ENCODE measurements at regions not wholly inside any gene's neighbourhood (a gene's known extent, or its start where the extent isn't known, plus 50 kb on each side); places are given as distances from the start of the nearest gene placed in this dataset.

- peak overlapping the region; percentile 68; the same call in 1 of the 2 replicates for H2BK12ac ChIP-seq (ENCODE audit: low read depth, low read length)
- no peak overlapping the region for H3K23ac ChIP-seq (ENCODE audit: insufficient read length)
- peaks cover 0 to 5% (median 0%) of the 10 kb centered on the region in 4 experiments; a peak in 2 of 7 replicates for H3K27me3 ChIP-seq (replicated peaks in 1 of 4; ENCODE audit: control insufficient read depth in 3 of 4, extremely low read depth in 1 of 4, insufficient read depth in 3 of 4, low read length in 3 of 4)
- peak overlapping the region; percentile 47; the same call in 1 of the 2 replicates for H2AK5ac ChIP-seq (ENCODE audit: low read depth, low read length)
- peak overlapping the region; percentile 60; the same call in 1 of the 2 replicates for H3K18ac ChIP-seq (ENCODE audit: extremely low read depth, low read length)
- H3K23me2 ChIP-seq (ENCODE audit: low read depth, low read length), result peaks cover 3% of the 10 kb centered on the region; the same call in 1 of the 2 replicates
- WGBS, 2 experiments (ENCODE audit: extremely low coverage in 1 of 2, insufficient coverage in 1 of 2, insufficient read length in 1 of 2, insufficient replicate concordance in 2 of 2, low coverage in 1 of 2, low lambda C conversion rate in 2 of 2, missing lambda C conversion rate in 1 of 2), result 93% methylated on average over 16 of the region's 19 CpGs; no CpG with 5 or more reads in 1 of the 2 experiments
- H3K79me1 ChIP-seq (ENCODE audit: low read depth, low read length), result no peaks in the 10 kb centered on the region
- H4K5ac ChIP-seq (ENCODE audit: insufficient read length, low read depth, low read length), result no peak overlapping the region
- no peak overlapping the region for H3K4ac ChIP-seq (replicated peaks; ENCODE audit: insufficient read length, low read depth, low read length)
- H3K9ac ChIP-seq (replicated peaks in 1 of 4; ENCODE audit: extremely low read depth in 1 of 4, low read depth in 3 of 4, low read length in 3 of 4), result no peak overlapping the region
- no peak overlapping the region for H3K14ac ChIP-seq (ENCODE audit: insufficient read length)
- no peak overlapping the region for H3K4me2 ChIP-seq (ENCODE audit: insufficient read depth in 1 of 2, low read depth in 2 of 2, low read length in 2 of 2)
- FAIRE-seq, result no peak
- DNase-seq (ENCODE audit: low read depth in 1 of 2, low spot score in 2 of 2), result peak in 1 of 2 experiments; percentile 36
- H3K36me3 ChIP-seq (ENCODE audit: control insufficient read depth in 2 of 4, insufficient read depth in 4 of 4, low read length in 3 of 4), result no peaks in the 10 kb centered on the region
- H3K27ac ChIP-seq (ENCODE audit: low read depth, low read length), result no peak overlapping the region
- H3K4me3 ChIP-seq (ENCODE audit: extremely low read depth in 1 of 4, insufficient read depth in 2 of 4, low read depth in 3 of 4, low read length in 4 of 4), result no peak overlapping the region
- H2AFZ ChIP-seq (ENCODE audit: low read length), result no peak overlapping the region
- H4K8ac ChIP-seq (ENCODE audit: extremely low read depth, insufficient read depth, low read length), result peak overlapping the region; percentile 7; the same call in 1 of the 2 replicates
- H2BK15ac ChIP-seq (ENCODE audit: low read length), result peak overlapping the region; percentile 61; the same call in 1 of the 2 replicates
- ChIA-PET POLR2A (ENCODE audit: partially characterized antibody) (interaction anchor here (1.3 kb wide), 1 partner anchor 43 kb away, joined by 3 read pairs; no protein-coding TSS in a partner anchor), CTCF (ENCODE audit: partially characterized antibody) (interaction anchor here (0.7 to 1.1 kb wide), 5 partner anchors 37 to 355 kb away, joined by 3 to 4 read pairs (median 3); no protein-coding TSS in a partner anchor)
- H3K9me3 ChIP-seq (ENCODE audit: insufficient read depth in 2 of 2, low read depth in 1 of 2, low read length in 1 of 2), result no peaks in the 10 kb centered on the region
- H3K4me1 ChIP-seq (replicated peaks in 1 of 4; ENCODE audit: control insufficient read depth in 3 of 4, insufficient read depth in 4 of 4, low read length in 3 of 4), result peaks cover 0 to 8% (median 6%) of the 10 kb centered on the region in 4 experiments; a peak in 4 of 7 replicates
- no peak overlapping the region for H2BK120ac ChIP-seq (replicated peaks; ENCODE audit: low read depth, low read length)
- H2BK20ac ChIP-seq (ENCODE audit: low read length), result peak overlapping the region; percentile 72; the same call in 1 of the 2 replicates
- no peak overlapping the region for H3K56ac ChIP-seq (replicated peaks; ENCODE audit: insufficient read length, low read depth, low read length)
- H4K91ac ChIP-seq (replicated peaks; ENCODE audit: insufficient read length, low read length), result no peak overlapping the region
- peak overlapping the region; percentile 52; the same call in 1 of the 2 replicates for H2BK5ac ChIP-seq (ENCODE audit: low read depth, low read length)
- no peaks in the 10 kb centered on the region for H4K20me1 ChIP-seq (replicated peaks in 1 of 2; ENCODE audit: control insufficient read depth in 1 of 2, insufficient read depth in 2 of 2, low read length in 2 of 2)
- no peaks in the 10 kb centered on the region for H3K79me2 ChIP-seq (ENCODE audit: control insufficient read depth in 1 of 2, insufficient read depth in 2 of 2, low read length in 2 of 2)
- TF ChIP-seq SIX5 (IDR thresholded peaks at IDR 0.05; ENCODE audit: low read depth, low read length), result no peak
- no peak for TF ChIP-seq SAP30 (IDR thresholded peaks at IDR 0.05; ENCODE audit: insufficient read depth, insufficient replicate concordance, low read length)
- no peak for TF ChIP-seq KDM1A (IDR thresholded peaks at IDR 0.05; ENCODE audit: borderline replicate concordance, low read length)
- no peak for TF ChIP-seq HDAC2 (IDR thresholded peaks at IDR 0.05; ENCODE audit: borderline replicate concordance in 1 of 2, low read depth in 2 of 2, low read length in 2 of 2)
- TF ChIP-seq SUZ12 (IDR thresholded peaks at IDR 0.05; ENCODE audit: low read length), result no peak
- TF ChIP-seq CHD1 (IDR thresholded peaks at IDR 0.05; ENCODE audit: low read depth, low read length), result no peak
- TF ChIP-seq, protein P1, sequence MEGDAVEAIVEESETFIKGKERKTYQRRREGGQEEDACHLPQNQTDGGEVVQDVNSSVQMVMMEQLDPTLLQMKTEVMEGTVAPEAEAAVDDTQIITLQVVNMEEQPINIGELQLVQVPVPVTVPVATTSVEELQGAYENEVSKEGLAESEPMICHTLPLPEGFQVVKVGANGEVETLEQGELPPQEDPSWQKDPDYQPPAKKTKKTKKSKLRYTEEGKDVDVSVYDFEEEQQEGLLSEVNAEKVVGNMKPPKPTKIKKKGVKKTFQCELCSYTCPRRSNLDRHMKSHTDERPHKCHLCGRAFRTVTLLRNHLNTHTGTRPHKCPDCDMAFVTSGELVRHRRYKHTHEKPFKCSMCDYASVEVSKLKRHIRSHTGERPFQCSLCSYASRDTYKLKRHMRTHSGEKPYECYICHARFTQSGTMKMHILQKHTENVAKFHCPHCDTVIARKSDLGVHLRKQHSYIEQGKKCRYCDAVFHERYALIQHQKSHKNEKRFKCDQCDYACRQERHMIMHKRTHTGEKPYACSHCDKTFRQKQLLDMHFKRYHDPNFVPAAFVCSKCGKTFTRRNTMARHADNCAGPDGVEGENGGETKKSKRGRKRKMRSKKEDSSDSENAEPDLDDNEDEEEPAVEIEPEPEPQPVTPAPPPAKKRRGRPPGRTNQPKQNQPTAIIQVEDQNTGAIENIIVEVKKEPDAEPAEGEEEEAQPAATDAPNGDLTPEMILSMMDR (IDR thresholded peaks at IDR 0.05; ENCODE audit: control extremely low read depth in 1 of 3, insufficient read depth in 1 of 3, low read depth in 1 of 3, low read length in 3 of 3), result no peak
- TF ChIP-seq KDM4A (IDR thresholded peaks at IDR 0.05; ENCODE audit: low read depth, low read length, severe bottlenecking), result no peak
Measured at GRCh38 chr11:135036488-135037297, 624.7 kb upstream of the B3GAT1 start.
